Activated naive CD4-positive, alpha-beta T cell treated with Interleukin-2 at 50 U/mL for 16 hours (primary cell): ENCODE measurements at regions not wholly inside any gene's neighbourhood (a gene's known extent, or its start where the extent isn't known, plus 50 kb on each side); places are given as distances from the start of the nearest gene placed in this dataset.

Experiments used
- DNase-seq: peaks from one replicate; pipeline ENCODE4 v3.0.0-alpha.2; 2020

DNA sequence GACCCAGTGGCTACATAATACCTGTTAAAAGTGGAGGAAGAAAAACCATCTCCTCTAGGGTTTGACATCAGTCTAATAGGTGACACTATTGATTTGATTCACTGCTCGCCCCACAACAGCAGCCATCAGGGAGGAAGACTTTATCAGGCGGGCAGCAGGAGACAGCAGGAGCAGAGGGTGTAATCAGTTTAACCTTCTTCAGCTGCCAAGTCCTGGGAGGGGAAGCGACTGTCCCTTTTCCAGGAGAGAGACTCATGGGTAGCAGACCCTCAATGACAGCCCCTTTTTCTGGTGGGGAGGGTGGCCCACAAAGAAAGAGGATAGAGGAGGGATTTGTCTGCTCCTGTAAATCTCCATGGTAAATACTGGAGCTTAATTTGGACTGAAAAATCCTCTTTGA, 291.8 kb downstream of the HAPSTR1 start:
- no peak for DNase-seq

DNA sequence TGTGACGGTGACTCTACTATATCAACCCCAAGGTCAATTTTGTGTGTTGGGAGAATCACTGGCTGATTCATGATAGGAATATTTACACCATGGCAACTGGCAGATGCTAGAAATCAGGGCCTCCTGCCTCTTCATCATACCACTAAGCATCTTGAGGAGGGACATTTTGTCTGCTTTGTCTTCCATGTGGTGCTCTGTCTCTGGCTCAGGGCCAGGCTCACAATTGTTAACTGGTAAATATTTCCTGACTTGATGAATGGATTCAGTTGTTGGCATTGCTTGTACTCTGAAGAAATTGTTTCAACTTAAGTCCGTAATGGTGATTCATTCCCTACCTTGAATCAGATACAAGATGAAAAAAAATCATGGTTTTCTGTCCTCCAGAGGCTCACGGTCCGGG, 292.7 kb downstream of the HAPSTR1 start:
- DNase-seq: no peak

DNA sequence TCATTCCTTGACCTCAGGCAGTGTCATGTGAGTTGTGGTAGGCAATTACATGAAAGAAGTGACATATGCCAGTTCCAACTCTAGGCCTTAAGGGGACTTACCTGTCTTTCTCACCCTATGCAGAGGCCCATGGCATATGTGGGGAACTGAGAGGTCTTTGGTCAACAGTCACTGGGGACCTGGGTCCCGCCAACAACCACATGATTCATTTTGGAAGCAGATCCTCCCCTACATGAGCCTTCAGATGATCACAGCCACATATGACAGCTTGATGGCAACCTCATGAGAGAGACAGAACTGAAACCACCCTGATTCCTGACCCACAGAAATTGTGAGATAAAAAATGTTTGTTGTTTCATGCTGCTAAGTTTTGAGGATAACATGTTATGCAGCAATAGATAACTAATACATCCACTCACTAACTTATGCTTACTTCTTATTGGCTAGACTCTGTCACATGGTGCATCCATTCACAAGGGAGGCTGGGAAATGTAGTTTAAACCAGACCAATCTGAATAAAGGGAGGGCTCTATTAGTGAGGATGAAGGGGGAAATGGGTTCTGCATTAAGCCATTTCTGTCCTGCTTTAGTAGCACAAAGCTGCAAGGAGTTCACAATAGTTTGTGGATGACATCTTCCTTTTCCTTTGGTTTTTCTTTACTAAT, 298.2 kb downstream of the HAPSTR1 start:
- DNase-seq: no peak

DNA sequence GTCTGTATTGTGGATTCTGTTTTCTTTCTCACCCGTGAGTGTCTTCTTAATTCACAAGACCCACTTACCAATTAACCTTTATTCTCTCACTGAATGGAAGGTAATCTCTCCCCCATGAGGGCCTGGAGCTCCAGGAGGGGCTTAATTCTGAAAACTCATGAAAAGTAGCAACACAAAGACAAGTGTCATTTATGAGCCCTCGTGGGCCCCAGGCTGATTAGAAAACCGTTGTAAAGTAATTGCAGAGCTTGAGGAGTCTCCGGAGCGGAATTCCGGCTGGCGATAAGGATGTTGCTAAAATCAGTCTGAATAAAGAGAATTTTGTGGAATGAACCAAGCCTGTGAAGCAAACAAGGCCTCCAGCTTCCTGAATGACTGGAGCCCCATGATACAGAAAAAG, 301.5 kb downstream of the HAPSTR1 start:
- no peak for DNase-seq

DNA sequence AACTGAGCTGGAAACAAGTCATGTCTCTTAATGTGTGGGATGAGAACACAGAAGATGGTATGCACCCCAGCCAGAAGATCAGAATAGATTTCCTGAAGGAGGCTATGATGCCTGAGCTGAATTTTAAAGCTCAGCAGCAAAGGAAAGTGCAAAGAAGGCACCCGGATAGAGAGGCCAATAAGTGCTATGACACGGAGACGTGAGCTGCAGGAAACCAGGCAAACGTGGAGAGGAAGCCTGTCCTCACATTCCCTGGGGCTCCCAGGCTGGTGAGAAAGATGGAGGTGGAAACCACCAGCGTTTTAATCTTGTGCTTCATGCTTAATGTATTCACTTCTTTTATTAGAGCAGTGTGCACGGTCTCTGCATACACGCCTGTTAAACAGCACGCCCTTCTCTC, 302.1 kb downstream of the HAPSTR1 start:
- no peak for DNase-seq

DNA sequence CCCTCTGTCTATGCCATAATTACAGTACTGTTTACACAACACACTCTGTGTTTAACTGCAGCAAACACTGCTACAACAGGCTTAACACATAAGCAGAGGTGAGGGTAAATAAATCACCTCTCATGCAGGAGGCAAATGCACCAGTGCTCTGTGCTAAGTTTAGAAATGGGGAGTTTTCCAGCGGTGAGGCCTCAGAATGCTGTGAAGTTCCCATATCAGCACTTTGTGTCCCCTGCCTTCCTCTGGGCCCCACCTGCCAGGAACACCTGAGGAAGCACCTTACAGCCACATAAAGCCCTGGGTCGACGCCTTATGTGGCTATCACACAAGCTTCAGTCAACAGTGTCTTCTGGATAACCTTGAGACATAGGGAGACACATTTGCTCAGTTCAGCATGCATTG, 304.5 kb downstream of the HAPSTR1 start:
- no peak for DNase-seq

DNA sequence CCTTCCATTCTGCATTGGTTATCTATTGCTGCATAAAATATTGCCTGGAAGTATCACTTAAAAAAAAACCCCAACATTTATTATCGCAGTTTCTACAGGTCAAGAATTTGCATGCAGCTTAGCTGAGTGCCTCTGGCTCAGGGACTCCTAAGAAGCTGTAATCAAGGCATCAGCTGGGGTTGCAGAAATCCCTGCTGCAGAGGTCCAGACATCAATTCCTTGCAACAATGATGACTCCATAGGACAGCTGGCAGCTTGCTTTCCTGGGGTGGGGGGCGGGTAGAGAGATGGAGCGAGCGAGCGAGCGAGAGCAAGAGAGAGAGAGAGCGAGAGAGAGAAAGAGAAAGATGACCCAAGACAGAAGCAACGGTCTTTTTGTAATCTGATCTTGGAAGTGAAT, 308.1 kb downstream of the HAPSTR1 start:
- no peak for DNase-seq

DNA sequence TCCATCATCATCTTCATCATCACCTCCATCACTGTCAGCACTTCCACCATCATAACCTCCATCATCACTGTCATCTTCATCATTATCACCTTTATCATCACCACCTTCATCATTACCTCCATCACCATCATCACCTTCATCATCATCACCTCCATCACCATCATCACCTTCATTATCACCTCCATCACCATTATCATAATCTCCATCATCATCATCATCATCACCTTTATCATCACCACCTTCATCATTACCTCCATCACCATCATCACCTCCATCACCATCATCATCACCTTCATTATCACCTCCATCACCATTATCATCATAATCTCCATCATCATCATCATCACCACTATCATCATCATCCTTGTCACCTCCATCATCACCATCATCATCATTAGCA, 309.7 kb downstream of the HAPSTR1 start:
- no peak for DNase-seq

DNA sequence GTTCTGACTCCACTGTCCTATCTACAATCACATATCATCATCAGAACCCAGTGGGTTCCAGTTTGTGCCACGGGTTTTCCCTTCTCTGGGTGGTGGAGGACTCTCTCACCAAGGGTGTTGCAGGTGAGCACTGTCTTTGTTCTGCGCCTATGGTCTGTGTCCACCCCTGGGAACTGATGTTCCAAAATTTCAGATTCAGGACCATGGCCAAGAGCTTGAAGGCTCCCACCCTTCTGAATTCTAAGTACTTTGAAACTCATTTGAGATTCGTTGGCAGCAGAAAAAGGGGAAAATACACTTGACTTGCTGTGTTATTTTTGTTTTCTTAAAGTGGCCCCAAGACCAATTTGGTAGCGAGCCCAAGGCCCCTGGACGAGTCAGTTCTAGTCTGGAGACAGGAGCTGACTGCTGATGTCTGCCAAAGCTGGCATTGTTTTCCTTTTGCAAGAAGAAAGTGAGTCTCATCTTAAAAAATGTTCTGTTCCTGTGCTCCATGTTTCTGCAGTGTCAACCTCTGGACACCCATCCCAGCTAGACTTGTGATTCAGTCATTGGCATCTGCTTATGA, 310.9 kb downstream of the HAPSTR1 start:
- DNase-seq: no peak

DNA sequence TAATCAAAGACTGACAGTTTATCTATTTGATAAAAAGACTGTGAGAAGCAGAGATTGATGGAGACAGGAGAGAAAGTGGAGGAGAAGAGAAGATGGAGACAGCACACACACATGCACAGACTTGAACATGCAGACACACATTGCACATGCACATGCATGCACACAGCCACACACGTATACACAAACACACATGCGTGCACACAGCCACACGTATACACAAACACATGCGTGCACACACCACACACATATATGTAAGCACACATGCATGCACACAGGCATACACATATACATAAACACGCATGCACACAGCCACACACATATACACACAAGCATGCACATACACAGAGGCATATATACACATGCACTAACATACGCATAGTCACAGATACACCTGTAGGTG, 313.4 kb downstream of the HAPSTR1 start:
- DNase-seq: no peak

DNA sequence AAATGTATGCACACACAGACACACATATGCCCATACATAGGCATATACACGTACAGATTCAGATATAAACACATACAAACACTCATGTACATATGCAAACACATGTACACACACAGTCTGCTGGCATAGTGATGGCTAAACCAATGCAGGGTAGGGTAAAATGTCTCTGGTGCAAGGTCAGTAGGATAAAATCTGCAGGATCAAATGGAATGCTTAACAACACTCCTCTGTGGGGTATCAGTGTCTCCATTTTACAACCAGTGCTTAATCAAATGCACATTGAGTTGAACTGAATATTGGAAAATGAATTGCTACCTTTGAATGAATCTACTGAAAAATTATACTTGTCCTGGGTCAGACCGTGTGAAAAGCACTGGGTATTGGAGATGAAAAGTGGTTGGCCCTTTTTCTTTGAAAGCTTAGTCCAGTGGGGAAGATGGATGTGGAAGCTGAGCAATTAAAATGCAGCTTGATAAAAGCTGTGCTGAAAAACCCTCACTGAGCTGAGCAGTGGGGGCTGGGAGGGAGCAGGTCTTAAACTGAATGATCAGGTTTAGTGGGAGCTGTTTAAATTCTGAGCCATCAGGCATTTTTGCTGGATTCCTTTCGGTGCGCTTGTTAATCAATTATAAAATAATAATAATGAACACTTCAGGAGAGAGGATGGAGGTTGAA, 314.7 kb downstream of the HAPSTR1 start:
- no peak for DNase-seq

DNA sequence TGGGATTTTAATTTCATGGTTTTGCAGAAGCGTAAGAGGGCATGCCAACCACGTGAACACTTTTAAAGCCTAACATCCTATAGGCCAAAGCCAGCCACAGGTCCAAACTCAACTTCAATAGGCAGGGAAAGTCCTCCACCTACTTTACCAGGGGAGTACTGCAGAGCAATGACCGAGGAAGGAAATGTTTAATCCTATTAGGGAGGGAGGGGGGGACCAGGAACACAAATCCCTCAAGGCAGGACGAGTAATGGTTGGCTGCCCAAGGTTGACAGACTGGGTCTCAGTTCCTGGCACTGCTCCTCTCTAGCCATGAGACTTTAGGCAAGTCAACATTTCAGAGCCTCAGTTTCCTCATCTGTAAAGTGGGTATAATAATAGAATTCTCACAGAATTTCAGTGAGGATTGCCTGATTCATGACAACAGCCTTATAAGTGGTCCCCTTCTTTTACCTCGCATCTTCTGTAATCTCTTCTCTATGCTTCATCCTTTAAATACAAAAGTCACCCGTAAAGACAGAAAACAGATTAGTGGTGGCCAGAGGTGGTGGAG, 315.8 kb downstream of the HAPSTR1 start:
- no peak for DNase-seq

DNA sequence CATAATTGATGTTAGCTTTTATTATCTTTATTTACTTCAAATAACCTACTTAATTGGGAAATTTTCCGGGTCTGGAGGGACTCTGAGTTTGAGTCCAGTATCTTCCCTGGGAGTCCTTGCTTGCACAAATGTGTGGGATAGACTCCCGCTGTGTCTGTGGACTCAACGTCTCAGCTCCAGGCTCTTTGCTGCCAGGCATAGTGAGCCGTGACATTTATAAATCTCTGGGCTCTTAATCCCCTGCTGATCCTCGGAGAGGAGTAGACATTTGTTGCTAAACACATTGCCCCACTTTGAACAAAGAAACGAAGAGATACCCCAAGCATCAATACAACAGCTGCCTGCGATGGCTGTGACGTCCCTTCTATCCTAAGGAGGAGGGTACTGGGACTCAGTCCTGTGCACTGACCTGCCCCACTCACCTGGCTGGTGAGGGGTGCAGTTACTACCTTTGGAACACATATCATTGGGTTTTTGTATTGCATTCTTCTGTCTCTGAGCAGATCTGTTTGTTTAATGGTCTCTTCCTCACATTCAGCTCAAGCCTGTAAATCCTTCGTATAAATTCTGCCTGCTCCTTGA, 316.9 kb downstream of the HAPSTR1 start:
- no peak for DNase-seq

DNA sequence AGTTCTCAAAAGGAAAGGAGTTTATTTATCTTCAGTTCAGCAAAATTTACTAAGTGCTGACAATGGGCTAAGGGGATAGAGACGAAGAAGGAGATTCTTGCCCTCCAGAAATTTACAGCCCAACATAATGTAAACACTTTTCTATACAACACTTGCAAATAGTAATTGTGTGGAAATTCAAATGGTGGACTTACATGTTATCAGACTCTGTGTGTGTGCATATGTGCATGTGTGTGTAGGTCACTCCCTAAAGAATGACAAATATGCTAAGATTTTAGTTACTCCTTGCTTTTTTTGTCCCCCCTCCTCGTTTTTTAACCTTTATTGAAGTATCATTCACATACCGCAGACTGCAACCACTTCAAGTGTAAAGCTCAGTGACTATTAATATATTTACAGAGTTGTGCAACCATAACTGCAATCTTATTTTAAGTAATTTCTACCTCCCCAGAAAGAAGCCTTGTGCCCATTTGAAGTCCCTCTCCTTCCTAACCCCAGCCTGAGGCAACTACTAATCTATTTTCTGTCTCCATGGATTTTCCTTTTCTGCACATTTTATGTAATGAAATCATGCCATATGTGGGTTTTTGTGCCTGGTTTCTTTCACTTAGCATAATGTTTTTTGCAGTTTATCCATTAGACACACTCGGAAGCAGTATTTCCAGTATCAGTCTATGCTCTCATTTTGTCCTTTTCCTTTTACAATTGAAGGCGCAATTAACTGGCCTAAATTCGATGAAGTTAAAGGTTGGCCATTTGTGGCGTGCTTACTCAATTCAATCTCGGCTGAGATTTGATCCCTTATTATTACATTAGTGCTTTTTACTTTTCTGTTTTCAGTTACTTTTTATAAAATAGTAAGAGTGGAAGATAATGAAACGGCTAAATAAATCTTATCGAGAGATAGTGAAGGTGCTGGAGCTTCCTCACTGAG, 318.4 kb downstream of the HAPSTR1 start:
- no peak for DNase-seq

DNA sequence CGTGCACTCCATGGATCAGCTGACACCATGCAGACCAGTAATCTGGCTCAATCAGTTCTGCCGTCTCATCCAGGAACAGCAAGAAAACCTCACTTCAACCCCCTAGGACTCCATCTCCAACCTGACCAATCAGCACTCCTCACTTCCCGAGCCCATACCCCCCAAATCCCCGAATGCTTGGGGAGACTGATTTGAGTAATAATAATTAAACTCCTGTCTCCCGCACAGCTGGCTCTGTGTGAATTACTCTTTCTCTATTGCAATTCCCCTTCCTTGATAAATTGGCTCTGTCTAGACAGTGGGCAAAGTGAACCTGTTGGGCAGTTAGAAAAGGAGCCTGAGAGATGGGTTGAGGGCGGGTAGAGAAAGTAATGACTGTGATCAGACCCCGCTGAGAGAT, 320.0 kb downstream of the HAPSTR1 start:
- no peak for DNase-seq

DNA sequence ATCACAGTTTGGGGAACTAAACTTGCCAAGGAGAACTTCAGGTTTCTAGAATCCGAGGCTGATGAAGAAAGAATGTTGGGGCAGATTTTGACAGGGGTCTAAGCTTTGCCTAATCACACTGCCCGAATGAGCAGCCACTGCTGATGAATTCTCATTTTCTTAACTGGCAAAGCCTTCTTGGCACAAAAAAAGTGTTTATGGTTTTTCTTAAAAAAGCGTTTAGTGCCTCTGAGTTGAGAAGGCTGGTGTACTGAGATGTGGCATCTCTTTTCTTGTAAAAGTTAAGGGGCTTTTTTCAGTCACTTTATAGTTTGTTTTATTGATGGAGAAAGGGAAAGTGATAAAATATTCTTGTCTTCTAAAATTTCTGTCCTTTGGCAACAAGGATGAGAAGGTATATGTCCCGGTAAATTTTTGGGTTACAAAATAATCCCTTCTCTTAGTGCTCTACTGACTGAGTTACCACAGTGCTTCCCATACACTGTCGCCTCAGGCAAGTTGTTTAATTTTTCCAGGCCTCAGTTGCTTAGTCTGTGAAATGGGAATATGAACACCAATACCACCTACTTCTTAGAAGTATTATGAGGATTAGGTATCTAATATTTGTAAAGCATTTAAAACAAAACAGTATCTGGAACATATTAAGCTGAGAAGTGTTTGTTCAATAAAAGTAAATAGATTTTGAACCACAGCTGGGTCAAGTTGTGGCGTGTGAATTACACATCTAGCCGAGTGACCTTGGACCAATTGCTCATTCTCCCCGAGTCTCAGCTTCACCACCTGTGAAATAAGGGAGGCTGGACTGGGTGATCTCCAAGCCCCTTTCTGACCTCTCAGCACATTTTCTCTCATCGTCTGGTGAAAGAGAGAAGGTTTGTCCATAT, 320.8 kb downstream of the HAPSTR1 start:
- DNase-seq: no peak

DNA sequence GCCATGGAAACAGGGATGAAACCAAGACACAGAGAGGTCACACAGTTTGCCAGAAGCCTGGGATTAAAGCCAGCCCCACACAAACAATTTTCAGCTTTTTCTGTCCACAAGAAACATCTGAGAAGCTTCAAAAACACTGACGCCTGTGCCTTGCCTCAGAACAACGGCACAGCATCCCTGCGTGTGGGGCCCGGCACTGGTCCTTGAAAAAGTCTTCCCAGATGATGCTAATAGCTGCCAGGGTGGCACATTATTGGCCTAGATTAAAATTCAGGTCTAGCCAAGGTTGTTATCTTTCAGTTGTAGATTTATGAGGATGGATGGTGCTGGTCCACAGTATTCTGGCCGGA, 321.4 kb downstream of the HAPSTR1 start:
- DNase-seq: no peak

DNA sequence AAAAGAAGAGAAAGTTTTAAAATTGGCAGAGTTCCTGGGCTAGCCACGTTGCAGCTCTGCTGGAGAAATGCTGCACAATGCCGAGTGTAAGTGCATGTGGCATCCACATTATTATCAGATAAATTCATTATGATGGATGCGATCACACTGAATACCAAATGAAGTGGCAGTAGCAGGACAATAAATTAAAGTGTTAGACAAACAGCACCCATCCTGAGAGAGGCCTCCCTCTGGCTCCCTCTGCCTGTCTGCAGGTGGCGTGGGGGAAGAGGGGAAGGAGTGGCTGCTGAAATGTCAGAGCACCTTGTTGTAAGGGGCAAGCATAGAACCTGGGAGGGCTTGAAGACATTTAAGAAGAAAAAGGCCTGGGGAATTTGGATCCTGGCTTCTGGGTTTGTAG, 324.1 kb downstream of the HAPSTR1 start:
- no peak for DNase-seq

DNA sequence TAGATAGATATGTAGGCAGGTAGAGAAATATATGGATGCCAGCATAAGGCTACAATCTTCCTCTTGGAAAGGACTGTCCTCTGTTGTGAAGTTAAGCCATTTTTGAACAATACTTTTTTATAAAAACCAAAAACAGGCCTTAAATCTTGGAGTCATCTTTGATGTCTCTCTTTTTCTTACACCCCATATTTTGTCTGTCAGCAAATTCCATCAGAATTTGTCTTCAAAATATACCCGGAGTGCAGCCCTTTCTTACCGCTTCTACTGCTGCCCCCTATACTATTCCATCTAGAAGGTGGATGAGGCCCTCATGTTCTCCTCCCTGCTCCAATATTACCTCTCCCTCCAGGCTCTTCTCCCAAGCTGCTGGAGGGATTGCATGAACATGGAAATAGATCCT, 326.5 kb downstream of the HAPSTR1 start:
- DNase-seq: no peak

DNA sequence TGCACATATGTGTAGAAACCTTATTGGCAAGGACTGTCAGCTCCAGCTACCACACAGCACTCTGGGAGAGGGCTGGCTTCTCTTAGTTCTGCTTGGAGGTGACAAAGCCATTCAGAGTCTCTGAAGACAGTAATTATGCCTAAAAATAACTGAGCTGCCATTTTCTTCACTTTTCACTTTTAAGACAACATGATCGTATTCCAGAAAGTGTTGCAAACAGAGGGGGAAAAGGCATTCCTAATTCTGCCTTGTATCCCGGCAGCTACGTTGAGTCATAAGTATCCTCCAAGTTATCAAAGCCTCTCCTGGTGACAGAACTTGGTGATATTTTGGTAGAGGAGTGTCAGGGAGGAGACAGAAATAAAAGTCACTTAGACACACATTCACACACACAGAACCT, 327.7 kb downstream of the HAPSTR1 start:
- no peak for DNase-seq

DNA sequence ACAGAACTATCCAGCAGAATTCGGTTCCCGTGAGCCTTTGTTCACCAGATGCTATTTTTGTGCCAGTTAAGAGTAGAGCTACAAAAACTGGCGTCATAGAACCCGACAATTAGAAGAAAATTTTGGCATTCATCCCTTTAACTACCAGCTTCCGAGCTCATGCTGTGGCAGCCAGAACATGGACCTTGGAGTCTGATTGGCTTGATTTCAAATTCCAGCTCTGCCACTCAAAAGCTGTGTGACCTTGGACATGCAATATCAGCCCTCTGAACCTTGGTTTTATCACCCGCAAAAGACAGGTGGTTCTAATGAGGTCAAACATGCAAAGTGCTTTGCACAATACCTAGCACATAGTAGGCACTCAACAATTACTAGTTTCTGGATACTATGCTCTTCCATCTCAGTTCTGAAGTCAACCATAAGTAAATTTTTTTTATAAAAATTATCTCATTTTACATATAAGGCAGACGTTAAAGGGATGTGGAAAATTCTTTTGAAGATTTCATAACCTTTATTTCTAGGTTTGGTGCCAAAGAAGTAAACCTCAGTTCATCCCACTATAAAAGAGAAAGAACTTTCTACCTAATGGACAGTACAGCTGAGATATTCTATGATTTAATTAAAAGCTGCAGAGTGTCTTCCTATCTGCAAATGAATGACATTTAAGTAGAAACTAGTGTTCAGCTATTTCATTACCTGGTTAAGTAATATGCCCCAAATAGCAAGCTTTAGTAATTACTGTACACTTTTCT, 331.5 kb downstream of the HAPSTR1 start:
- no peak for DNase-seq
